Activated CD8-positive, alpha-beta T cell treated with anti-CD3 and anti-CD28 coated beads for 36 hours (primary cell): ENCODE measurements at regions not wholly inside any gene's neighbourhood (a gene's known extent, or its start where the extent isn't known, plus 50 kb on each side); places are given as distances from the start of the nearest gene placed in this dataset.

Source experiments
- ATAC-seq: fragments of 200-7000 bp; cut with Tn5 transposase; one replicate; pipeline ENCODE4 v1.10.0; 2021; ENCODE audit warnings: mild to moderate bottlenecking, moderate library complexity
- CTCF ChIA-PET: fragments of 350-600 bp; sonication (Branson Sonifier 250); formaldehyde crosslinking; loops from one replicate; lab custom pipeline; 2021; ENCODE audit warnings: antibody characterized with exemption; lab: Charles Lee
- POLR2A ChIA-PET: fragments of 350-600 bp; sonication (Branson Sonifier 250); formaldehyde crosslinking; loops from one replicate; lab custom pipeline; 2021; ENCODE audit warnings: antibody characterized with exemption; lab: Charles Lee
- DNase-seq: peaks from one replicate; pipeline ENCODE4 v3.0.0-alpha.2; 2020
- H3K27ac Mint-ChIP-seq: one replicate; pipeline ENCODE4 v1.8.0; 2021; ENCODE audit warnings: mild to moderate bottlenecking, mixed read lengths
- H3K27me3 Mint-ChIP-seq: one replicate; pipeline ENCODE4 v1.8.0; 2021; ENCODE audit warnings: mixed read lengths
- H3K36me3 Mint-ChIP-seq: one replicate; pipeline ENCODE4 v1.8.0; 2021; ENCODE audit warnings: low read depth, mixed read lengths
- H3K4me1 Mint-ChIP-seq: one replicate; pipeline ENCODE4 v1.8.0; 2021; ENCODE audit warnings: low read depth, mixed read lengths
- H3K4me3 Mint-ChIP-seq: one replicate; pipeline ENCODE4 v1.8.0; 2021; ENCODE audit warnings: mild to moderate bottlenecking, moderate library complexity, mixed read lengths
- H3K9me3 Mint-ChIP-seq: one replicate; pipeline ENCODE4 v1.8.0; 2021; ENCODE audit warnings: mixed read lengths
- intact Hi-C: fragments of 100-400 bp; cut with micrococcal nuclease; formaldehyde crosslinking; loops from one replicate; pipeline ENCODE4 v1.10.0; 2022
- TF ChIP-seq, protein P1 (sequence below): fragments of 200-600 bp; IDR thresholded peaks from one replicate; pipeline ENCODE4 v1.8.0; 2022; ENCODE audit warnings: antibody characterized with exemption, mild to moderate bottlenecking

DNA sequence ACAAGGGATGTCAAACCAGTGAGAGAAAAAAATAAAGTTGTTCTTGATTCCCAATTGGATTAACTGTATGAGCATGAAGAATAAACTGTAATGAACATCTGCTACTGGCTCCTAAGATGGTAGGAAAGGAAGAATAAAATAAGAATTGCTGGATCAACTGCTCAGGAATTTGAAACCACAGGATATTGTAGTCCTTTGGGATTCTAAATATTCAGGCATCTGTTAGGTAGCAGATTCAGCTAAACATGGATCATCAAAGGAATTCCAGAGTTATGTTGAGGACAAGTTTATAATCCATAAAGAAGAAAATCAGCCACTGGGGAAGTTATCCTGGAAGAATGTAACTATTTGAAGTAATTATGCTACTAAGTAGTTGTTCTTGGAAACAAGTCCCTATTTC lies 65.8 kb downstream of the ISL1 start:
- Mint-ChIP-seq H3K9me3 (no peaks in the 10 kb centered on the region), H3K4me3 (no peak overlapping the region), H3K27ac (no peak overlapping the region), H3K4me1 (no peaks in the 10 kb centered on the region), H3K36me3 (no peaks in the 10 kb centered on the region), H3K27me3 (no peaks in the 10 kb centered on the region)
- intact Hi-C loops, result no loop called here
- no peak for DNase-seq
- no peak for ATAC-seq
- ChIA-PET CTCF (no interaction called here), POLR2A (no interaction called here)
- TF ChIP-seq, protein P1, sequence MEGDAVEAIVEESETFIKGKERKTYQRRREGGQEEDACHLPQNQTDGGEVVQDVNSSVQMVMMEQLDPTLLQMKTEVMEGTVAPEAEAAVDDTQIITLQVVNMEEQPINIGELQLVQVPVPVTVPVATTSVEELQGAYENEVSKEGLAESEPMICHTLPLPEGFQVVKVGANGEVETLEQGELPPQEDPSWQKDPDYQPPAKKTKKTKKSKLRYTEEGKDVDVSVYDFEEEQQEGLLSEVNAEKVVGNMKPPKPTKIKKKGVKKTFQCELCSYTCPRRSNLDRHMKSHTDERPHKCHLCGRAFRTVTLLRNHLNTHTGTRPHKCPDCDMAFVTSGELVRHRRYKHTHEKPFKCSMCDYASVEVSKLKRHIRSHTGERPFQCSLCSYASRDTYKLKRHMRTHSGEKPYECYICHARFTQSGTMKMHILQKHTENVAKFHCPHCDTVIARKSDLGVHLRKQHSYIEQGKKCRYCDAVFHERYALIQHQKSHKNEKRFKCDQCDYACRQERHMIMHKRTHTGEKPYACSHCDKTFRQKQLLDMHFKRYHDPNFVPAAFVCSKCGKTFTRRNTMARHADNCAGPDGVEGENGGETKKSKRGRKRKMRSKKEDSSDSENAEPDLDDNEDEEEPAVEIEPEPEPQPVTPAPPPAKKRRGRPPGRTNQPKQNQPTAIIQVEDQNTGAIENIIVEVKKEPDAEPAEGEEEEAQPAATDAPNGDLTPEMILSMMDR, result no peak

DNA sequence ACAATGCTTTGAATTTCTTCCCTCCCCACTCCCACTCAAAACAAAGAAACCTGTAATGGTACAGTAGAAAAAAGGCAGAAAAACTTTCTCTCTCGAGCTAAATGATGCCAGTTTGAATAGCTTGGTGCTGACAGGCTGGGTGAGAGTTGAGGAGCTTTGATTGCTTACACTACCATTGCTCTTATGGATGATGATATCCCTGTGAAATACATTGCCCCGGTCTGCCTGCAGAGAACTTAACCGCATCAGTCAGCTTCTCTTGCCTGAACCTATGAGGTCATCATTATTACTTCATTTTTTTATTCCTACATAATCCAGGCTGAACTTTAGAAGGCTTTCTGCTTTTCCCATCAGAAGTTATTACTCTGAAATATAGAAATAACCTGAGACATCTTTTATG lies 69.3 kb downstream of the ISL1 start:
- Mint-ChIP-seq H3K27ac (no peak overlapping the region), H3K4me1 (no peaks in the 10 kb centered on the region), H3K36me3 (no peaks in the 10 kb centered on the region), H3K4me3 (no peak overlapping the region), H3K9me3 (peaks cover 3% of the 10 kb centered on the region), H3K27me3 (no peaks in the 10 kb centered on the region)
- DNase-seq, result no peak
- POLR2A ChIA-PET, result no interaction called here
- intact Hi-C loops, result no loop called here
- ATAC-seq, result no peak
- CTCF ChIA-PET, result no interaction called here
- TF ChIP-seq, protein P1, result no peak

DNA sequence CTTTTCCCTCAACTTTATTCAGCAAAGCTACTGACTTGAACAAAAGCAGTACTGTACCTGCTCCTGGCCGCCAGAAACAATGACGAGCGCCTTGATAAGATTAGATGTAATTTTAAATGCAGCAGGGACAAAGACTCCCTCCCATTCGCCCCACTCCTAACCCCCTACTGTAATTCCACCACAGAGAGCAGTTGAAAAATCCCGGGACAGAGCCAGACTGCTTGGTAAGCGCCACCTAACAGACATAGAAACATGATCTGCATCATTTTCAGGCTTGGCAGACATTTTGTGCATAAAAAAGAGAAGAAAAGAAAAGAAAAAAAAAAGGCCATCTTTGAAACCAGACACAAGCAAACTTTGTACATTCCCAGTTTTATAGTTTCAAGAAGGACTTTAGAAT lies 81.9 kb downstream of the ISL1 start:
- Mint-ChIP-seq H3K36me3 (no peaks in the 10 kb centered on the region), H3K4me3 (no peak overlapping the region), H3K27ac (no peak overlapping the region), H3K9me3 (no peaks in the 10 kb centered on the region), H3K4me1 (no peaks in the 10 kb centered on the region), H3K27me3 (no peaks in the 10 kb centered on the region)
- CTCF ChIA-PET, result no interaction called here
- intact Hi-C loops, result no loop called here
- DNase-seq, result no peak
- TF ChIP-seq, protein P1, result no peak
- ATAC-seq, result no peak
- POLR2A ChIA-PET, result no interaction called here

DNA sequence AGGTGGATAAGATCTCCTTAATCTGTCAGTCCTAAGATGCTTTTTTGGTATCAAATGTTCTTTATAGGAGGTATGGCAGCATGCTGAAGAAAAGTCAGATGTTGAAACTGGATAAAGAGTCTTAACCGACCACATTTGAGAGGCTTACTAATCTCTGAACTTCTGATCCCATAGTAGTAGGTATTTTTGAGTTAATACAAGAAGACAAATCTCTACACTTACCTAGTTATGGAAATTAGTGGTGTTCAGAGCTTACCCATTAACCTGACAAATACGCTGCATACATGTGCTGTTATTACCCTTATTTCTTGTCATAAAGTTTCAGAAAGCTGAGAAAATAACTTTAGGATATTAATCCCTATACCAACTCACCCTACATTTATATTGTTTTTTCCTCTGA lies 83.0 kb downstream of the ISL1 start:
- ChIA-PET CTCF (no interaction called here), POLR2A (no interaction called here)
- intact Hi-C loops, result no loop called here
- no peak overlapping the region for H3K27ac Mint-ChIP-seq
- no peaks in the 10 kb centered on the region for H3K9me3 Mint-ChIP-seq
- H3K4me1 Mint-ChIP-seq, result no peaks in the 10 kb centered on the region
- H3K27me3 Mint-ChIP-seq, result no peaks in the 10 kb centered on the region
- ATAC-seq, result no peak
- no peaks in the 10 kb centered on the region for H3K36me3 Mint-ChIP-seq
- no peak for DNase-seq
- TF ChIP-seq, protein P1, result no peak
- no peak overlapping the region for H3K4me3 Mint-ChIP-seq

DNA sequence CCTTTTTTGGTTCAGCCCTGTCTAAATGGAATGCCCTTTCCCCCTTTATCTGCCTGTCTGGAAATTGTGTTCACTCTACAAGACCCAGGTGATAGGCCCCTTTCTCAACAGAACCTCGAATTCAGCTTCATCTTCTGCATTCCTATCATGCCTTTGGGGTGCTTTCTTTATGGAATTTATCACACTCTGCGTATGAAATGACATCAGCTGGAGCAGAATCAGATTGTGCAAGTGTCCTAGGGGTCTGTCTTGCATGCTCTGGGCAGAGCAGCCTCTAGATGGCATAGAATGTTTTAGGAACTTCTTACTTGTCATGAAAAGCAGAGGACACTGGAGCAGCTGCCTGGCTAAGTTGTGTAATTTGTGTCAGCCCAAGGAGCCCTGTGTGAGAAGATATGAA lies 84.9 kb downstream of the ISL1 start:
- ChIA-PET POLR2A (no interaction called here), CTCF (no interaction called here)
- no peaks in the 10 kb centered on the region for H3K9me3 Mint-ChIP-seq
- no peaks in the 10 kb centered on the region for H3K4me1 Mint-ChIP-seq
- no peak overlapping the region for H3K27ac Mint-ChIP-seq
- ATAC-seq (no peak), DNase-seq (no peak)
- intact Hi-C loops, result no loop called here
- no peaks in the 10 kb centered on the region for H3K36me3 Mint-ChIP-seq
- no peaks in the 10 kb centered on the region for H3K27me3 Mint-ChIP-seq
- TF ChIP-seq, protein P1, result no peak
- H3K4me3 Mint-ChIP-seq, result no peak overlapping the region
